Putamen (tissue), 1 donor: ENCODE measurements at regions not wholly inside any gene's neighbourhood (a gene's known extent, or its start where the extent isn't known, plus 50 kb on each side); places are given as distances from the start of the nearest gene placed in this dataset.
"Not testable (repeated sequence)": the region's sequence is repeated elsewhere in the genome, so short reads cannot be mapped to it uniquely, and the experiment has no call there.

Experiments used
- DNase-seq: peaks from one replicate; pipeline ENCODE4 v3.0.0-alpha.2; 2016; ENCODE audit warnings: low spot score

GRCh38 chrX:139026406-139026805 lies 314.9 kb upstream of the FGF13 start:
- no peak for DNase-seq

- no peak for DNase-seq
Measured at GRCh38 chrX:139025816-139026215, 314.3 kb upstream of the FGF13 start.

- no peak for DNase-seq
Measured at GRCh38 chrX:139023531-139023930, 312.0 kb upstream of the FGF13 start.

DNA sequence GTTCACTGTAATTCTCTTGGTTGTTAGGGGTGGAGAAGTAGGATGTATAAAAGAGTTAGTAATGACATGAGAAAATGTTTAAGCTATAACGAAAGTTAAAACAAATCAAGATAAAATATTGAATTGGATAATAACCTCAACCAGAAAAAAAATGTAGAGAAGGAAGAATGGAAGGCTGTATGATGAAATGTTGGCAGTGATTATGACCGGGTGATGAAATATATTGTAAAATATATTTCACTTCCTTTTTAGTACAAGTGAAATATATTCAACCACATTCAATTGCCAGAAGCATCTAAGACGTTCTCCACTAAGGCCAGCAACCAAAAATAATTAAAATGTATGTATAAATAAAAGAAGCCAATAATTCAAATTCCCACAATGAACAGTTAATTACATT lies 309.3 kb upstream of the FGF13 start:
- DNase-seq, result no peak

- DNase-seq, result no peak
Measured at GRCh38 chrX:139018436-139018835, 306.9 kb upstream of the FGF13 start.

DNA sequence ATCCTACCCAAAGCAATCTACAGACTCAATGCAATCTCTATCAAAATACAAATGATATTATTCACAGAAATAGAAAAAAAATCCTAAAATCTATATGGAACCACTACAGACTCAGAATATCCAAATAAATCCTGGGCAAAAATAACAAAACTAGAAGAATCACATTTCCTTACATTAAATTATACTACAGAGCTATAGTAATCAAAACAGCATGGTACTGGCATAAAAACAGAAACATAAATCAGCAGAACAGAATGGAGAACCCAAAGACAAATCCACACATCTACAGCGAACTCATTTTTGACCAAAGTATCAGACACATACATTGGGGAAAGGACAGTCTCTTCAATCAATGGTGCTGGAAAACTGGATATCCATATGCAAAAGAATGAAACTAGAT lies 304.1 kb upstream of the FGF13 start:
- DNase-seq, result no peak

GRCh38 chrX:139008185-139008584 lies 296.7 kb upstream of the FGF13 start:
- no peak for DNase-seq

- not testable (repeated sequence) for DNase-seq
Measured at GRCh38 chrX:139003856-139004527, 292.5 kb upstream of the FGF13 start.

DNA sequence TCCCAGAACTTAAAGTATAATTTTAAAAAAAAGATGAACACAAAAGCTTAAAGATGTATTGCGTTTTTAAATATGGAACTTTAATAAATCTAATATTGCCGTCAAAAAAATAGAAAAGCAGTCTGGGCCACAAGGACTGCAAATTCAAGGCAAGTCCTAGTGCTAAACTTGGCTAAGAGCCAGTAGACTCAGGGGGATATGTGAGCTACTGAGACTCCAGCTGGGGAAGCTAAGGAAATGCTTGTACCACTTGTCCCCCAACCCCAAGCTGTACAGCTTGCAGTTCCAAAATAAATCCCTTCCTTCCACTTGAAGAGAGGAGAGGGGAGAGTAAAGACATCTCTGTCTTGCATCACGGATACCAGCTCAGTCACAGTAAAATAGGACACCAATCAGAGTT lies 290.8 kb upstream of the FGF13 start:
- DNase-seq, result no peak

DNA sequence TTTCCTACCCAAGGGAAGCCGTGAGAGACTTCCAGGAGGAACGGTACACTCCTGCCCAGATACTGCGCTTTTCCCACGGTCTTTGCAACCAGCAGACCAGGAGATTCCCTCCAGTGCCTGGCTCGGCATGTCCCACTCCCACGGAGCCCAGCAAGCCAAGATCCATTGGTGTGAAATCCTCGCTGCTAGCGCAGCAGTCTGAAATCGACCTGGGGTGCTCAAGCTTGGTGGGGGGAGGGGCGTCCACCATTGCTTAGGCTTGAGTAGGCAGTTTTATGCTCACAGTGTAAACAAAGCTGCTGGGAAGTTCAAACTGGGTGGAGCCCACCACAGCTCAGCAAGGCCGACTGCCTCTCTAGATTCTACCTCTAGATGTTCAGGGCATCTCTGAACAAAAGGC lies 284.8 kb upstream of the FGF13 start:
- DNase-seq, result no peak

DNA sequence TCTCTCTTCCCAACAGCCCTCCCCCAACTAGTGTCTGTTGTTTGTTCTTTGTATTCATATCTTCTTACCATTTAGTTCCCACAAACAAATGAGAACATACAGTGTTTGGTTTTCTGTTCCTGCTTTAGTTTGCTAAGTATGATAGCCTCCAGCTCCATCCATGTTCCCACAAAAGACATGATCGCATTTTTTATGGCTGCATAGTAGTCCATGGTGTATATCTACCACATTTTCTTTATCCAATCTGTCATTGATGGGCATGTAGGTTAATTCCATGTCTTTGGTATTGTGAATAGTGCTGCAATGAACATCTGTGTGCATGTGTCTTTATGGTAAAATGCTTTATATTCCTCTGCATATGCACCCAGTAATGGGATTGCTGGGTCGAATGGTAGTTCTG lies 283.9 kb upstream of the FGF13 start:
- DNase-seq, result no peak

DNA sequence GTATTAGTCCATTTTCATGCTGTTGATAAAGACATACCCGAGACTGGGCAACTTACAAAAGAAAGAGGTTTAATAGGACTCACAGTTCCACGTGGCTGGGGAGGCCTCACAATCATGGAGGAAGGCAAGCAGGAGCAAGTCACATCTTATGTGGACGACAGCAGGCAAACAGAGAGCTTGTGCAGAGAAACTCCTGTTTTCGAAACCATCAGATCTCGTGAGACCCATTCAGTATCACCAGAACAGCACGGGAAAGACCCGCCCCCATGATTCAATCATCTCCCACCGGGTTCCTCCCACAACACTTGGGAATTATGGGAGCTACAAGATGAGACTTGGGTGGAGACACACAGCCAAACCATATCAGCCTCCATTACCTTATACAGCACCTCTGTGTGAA lies 278.9 kb upstream of the FGF13 start:
- not testable (repeated sequence) for DNase-seq

GRCh38 chrX:138986866-138987265 lies 275.3 kb upstream of the FGF13 start:
- DNase-seq, result no peak

DNA sequence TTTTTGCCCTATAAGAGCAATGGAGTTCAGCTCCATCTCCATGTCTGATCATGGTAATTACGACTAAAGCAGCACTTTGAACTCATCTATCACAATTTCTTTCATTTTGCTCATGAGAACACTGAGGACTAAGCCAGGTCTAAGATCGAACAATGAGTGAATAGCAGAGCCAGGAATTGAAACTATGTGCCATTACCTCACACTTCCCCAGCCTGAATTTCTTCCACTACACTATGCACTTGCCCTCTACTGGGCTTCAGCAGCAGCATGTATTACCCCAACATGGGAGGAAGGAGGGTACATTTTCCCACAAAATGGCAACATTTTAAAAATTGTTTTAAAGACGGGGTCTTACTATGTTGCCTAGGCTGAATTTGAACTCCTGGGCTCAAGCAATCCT lies 274.7 kb upstream of the FGF13 start:
- no peak for DNase-seq

GRCh38 chrX:138982365-138982764 lies 270.8 kb upstream of the FGF13 start:
- no peak for DNase-seq

GRCh38 chrX:138964501-138964900 lies 253.0 kb upstream of the FGF13 start:
- no peak for DNase-seq

DNA sequence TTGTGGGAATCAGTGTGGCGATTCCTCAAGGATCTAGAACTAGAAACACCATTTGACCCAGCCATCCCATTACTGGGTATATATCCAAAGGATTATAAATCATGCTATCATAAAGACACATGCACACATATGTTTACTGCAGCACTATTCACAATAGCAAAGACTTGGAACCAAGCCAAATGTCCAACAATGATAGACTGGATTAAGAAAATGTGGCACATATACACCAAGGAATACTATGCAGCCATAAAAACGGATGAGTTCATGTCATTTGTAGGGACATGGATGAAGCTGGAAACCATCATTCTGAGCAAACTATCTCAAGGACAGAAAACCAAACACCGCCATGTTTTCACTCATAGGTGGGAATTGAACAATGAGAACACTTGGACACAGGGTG lies 250.9 kb upstream of the FGF13 start:
- not testable (repeated sequence) for DNase-seq

- no peak for DNase-seq
Measured at GRCh38 chrX:138954976-138955375, 243.5 kb upstream of the FGF13 start.

DNA sequence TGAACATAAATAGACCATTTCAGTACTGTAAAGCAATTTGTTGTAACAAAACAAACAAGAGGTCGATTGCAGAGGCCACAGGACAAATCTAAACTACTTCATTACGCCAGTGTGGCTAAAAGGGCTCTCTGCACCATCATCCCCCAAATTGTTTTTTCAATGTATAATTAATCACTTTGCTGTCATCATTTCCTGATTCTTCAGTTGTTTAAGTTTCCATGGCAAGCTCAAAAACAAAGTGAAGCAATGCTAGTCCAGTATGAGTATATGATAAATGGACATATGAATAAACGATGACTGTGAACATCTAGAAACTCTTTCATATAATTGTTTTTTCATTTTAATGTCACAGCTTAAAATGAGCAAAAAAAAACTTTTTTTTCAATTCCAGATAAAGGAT lies 235.4 kb upstream of the FGF13 start:
- DNase-seq, result no peak

- DNase-seq, result no peak
Measured at GRCh38 chrX:138945219-138945618, 233.7 kb upstream of the FGF13 start.

DNA sequence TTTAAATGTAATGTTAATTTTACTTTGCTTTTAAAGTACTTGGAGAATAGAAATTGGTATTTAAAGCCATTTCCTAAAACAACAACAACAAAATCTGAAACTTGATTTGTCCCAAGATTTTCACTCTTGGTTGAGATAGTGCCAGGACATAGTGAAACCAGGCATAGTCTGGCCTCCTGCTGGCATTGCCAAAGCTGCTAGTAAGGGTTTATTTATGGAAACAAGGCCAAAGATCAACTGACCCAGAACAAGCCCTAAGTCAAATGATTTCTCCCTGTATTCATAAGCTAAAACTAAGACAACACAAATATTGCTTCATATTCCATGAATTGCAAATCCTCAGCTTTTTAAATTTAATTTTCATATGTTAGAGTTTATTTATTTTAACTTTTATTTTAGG lies 227.5 kb upstream of the FGF13 start:
- no peak for DNase-seq

GRCh38 chrX:138938003-138938402 lies 226.5 kb upstream of the FGF13 start:
- DNase-seq, result no peak

GRCh38 chrX:138931212-138931611 lies 219.7 kb upstream of the FGF13 start:
- DNase-seq, result no peak

GRCh38 chrX:138930583-138930945 lies 219.0 kb upstream of the FGF13 start:
- no peak for DNase-seq
